Cardiac fibroblast (primary cell): ENCODE measurements at regions not wholly inside any gene's neighbourhood (a gene's known extent, or its start where the extent isn't known, plus 50 kb on each side); places are given as distances from the start of the nearest gene placed in this dataset.

Source experiments
- DNase-seq, 2 donors: peaks; one replicate each; pipeline versions ENCODE4 v3.0.0 to v3.0.0-alpha.2; 2010; ENCODE audit warnings: low read depth in 2 of 2
- H3K4me3 ChIP-seq, 2 donors: replicated peaks in 1 of 2; 1 replicate in 1 of 2; 2 replicates in 1 of 2; pipeline ENCODE4 v1.5.1; 2011; ENCODE audit warnings: low read depth in 2 of 2, low read length in 2 of 2, mild to moderate bottlenecking in 2 of 2, moderate library complexity in 1 of 2
- TF ChIP-seq, protein P1 (sequence below): IDR thresholded peaks from one replicate; pipeline ENCODE4 v1.5.1; 2011; ENCODE audit warnings: low read depth, mild to moderate bottlenecking, low read length, inconsistent platforms

DNA sequence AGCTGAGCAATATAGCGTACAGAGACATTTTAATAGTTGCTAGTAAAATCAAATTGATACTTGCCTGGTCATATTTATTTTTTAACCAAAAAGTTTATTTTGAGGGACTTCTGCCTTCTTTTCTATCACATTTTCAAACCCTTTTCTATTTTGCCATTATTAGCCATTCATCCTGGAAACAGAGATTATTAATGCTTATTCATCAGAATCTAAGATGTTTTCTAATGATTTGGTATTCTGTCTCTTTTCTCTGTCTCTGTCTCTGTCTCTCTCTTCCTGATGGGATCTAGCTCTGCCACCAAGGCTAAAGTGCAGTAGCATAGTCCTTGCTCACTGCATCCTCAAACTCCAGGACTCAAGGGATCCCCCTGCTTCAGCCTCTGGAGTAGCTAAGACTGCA is 871.3 kb upstream of the CDH8 start:
- H3K4me3 ChIP-seq, result no peak overlapping the region
- TF ChIP-seq, protein P1, sequence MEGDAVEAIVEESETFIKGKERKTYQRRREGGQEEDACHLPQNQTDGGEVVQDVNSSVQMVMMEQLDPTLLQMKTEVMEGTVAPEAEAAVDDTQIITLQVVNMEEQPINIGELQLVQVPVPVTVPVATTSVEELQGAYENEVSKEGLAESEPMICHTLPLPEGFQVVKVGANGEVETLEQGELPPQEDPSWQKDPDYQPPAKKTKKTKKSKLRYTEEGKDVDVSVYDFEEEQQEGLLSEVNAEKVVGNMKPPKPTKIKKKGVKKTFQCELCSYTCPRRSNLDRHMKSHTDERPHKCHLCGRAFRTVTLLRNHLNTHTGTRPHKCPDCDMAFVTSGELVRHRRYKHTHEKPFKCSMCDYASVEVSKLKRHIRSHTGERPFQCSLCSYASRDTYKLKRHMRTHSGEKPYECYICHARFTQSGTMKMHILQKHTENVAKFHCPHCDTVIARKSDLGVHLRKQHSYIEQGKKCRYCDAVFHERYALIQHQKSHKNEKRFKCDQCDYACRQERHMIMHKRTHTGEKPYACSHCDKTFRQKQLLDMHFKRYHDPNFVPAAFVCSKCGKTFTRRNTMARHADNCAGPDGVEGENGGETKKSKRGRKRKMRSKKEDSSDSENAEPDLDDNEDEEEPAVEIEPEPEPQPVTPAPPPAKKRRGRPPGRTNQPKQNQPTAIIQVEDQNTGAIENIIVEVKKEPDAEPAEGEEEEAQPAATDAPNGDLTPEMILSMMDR, result no peak

DNA sequence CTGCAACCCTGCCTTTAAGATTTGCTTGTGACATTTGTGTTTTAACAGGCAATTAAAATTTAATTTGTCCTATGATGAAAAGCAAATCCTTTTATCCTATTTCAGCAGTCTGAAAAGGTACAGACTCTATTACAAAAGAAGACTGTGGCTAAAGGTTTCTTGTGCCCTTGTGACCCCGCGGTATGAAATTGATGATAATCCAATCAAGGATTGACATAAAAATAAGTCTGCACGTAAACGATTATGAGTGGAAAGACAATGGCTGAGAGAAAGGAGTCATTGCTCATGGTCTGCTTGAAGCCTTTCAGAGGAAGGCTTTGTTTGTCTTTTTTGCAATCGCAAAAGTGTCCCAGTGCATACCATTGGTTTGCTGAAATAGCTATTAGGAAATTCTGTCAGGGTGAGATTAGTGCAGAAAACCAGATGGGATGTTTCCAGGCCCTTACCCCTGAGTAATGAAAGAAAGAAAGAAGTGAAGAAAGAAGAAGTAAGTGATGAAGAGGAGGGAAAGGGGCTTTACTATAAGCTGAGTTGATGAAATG is 867.8 kb upstream of the CDH8 start:
- TF ChIP-seq, protein P1, result no peak
- no peak for DNase-seq
- H3K4me3 ChIP-seq, result no peak overlapping the region

More for the DNA sequence above, 871.3 kb upstream of the CDH8 start:
- DNase-seq, result no peak

DNA sequence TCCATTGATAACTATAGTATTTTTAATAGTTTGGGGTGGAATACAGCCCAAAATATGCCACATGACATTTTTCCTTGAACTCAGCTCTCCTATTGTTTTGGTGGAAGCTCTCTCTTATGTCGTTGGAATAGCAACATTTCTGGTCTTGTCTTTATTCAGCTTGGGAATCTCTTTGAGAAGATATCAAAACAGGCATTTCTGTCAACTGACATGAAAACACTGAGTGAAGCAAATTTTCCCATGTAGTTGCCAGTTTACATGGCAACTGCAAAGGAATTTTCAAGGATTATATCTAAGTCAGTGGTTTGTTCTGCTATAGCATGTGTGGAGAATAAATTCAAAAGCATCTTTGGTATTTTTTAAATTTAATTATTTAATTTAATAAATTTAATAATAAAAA is 863.5 kb upstream of the CDH8 start:
- TF ChIP-seq, protein P1, result no peak

DNA sequence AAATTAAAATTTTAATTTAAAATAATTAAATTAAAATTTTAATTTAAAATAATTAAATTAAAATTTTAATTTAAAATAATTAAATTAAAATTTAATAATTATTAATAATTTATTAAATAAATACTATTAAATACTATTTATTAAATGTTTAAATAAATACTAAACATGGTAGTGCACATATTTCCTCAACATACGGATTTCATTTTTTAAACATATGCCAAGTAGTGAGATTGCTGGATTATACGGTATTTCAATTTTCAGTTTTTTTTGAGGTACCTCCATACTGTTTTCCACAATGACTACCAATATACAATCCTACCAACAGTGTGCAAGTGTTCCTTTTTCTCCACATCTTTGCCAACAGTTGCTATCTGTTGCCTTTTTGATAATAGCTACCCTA is 852.9 kb upstream of the CDH8 start:
- TF ChIP-seq, protein P1, result no peak
- no peak overlapping the region for H3K4me3 ChIP-seq
- DNase-seq, result no peak

More for the DNA sequence above, 863.5 kb upstream of the CDH8 start:
- no peak for DNase-seq
- no peak overlapping the region for H3K4me3 ChIP-seq

DNA sequence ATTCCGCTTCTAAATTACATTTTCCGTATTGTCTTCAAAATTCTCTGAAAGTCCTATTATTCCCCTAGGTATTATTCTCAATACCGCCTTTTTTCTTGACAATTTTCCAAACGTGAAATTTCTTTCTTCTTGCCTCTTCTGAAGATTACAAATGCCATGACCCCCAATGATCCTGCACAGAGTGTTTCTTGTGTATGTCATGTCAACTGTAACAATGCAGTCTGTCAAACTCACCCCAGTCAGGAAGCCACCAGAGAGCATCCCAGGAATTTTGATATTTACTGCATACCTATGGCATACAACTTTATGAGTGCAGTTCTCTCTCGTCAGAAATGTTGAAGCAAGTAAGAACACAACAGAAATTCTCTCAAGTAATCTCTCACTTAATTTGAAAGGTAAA is 847.3 kb upstream of the CDH8 start:
- DNase-seq, result no peak
- TF ChIP-seq, protein P1, result no peak

DNA sequence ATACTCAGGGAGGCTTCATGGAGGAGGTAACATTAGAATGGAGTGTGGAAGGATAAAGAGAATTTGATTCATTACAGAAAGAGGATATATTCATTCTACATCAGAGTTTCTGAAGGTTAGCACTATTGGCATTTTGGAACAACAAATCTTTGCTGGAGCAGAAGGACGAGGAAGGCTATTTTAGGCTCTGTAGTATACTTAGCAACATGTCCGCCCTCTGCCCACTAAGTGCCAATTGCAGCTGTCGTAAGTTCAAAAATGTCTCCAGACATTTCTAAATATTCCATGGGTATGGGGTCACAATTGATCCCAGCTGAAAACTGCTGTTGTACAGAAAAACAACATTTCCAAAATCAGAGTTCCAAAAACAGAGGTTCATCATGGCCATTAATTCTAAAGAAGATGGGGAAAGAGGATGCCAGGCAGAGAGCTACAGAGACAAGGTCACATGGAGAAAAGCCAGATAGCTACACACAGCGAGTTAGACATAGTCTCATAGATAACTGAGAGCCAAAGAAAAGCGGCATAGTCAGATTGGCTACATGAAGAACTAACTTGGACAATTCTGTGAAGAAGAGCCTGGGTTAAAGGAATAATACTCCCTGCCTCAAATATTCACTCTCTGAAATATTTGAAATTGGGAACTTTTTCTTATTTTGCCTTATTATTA is 846.4 kb upstream of the CDH8 start:
- TF ChIP-seq, protein P1, result no peak

More for the DNA sequence above, 847.3 kb upstream of the CDH8 start:
- H3K4me3 ChIP-seq, result no peak overlapping the region

More for the DNA sequence above, 846.4 kb upstream of the CDH8 start:
- H3K4me3 ChIP-seq, result no peak overlapping the region
- no peak for DNase-seq
